SK-N-MC (cell line): ENCODE measurements at regions not wholly inside any gene's neighbourhood (a gene's known extent, or its start where the extent isn't known, plus 50 kb on each side); places are given as distances from the start of the nearest gene placed in this dataset.

Experiments used
- EZH2 ChIP-seq: fragments of 200-600 bp; sonication (generic); IDR thresholded peaks from one replicate; pipeline ENCODE4 v1.6.1; 2017; ENCODE audit warnings: antibody characterized with exemption
- POLR2AphosphoS5 ChIP-seq: IDR thresholded peaks from 2 replicates; pipeline ENCODE4 v1.6.1; 2012; ENCODE audit warnings: mild to moderate bottlenecking, low read depth, low read length, borderline replicate concordance

GRCh38 chr13:48775804-48776203 lies 122.1 kb downstream of the CYSLTR2 start:
- TF ChIP-seq POLR2AphosphoS5 (no peak; the same call in 1 of the 2 replicates), EZH2 (no peak)
